ENCODE measurements at regions not wholly inside any gene's neighbourhood (a gene's known extent, or its start where the extent isn't known, plus 50 kb on each side); places are given as distances from the start of the nearest gene placed in this dataset.

DNA sequence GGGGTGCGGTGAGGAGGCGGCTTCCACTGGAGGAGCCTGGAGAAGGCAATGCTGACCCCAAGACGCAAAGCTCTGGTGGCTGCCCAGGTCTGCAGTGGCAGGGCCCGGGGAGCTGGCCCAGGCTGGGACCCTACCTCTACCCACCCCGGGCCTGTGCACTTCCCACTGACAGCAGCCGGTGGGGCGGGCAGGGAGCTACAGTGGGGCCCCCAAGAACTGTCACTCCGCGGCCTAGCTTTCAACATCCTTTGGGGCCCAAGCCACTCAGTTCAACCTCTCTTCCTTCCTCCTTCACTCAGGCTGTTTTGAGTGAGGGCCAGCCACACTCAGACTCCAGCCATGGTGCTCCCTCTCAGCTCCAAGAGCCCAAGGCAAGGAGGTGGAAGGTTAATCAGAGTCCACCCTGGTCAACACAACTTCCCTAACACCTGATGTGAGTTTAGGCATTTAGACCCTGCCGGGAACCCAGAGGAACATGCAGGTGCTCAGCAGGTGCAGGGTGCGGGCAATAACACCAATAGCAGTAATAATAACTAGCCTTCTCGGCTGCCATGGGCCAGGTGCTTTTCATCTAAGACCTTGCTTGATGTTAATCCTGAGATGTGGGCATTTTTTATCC lies 93.6 kb downstream of the ZFP36L2 start:
- Histone ChIP-seq H3K36me3 (ENCODE audit: insufficient read depth, low read length) (no peaks in the 10 kb centered on the region), H3K4me1 (ENCODE audit: insufficient read depth, low read length, poor library complexity, severe bottlenecking) (peaks cover 95% of the 10 kb centered on the region), H2AFZ (ENCODE audit: low read length) (no peak overlapping the region)

GRCh38 chr2:43131890-43132682 lies 94.3 kb downstream of the ZFP36L2 start:
- Histone ChIP-seq H3K4me2 (ENCODE audit: low read depth, low read length, poor library complexity, severe bottlenecking) (peak overlapping the region; percentile 60), H2AFZ (ENCODE audit: low read length) (no peak overlapping the region), H3K9ac (ENCODE audit: low read depth, low read length, poor library complexity, severe bottlenecking) (peak overlapping the region; percentile 78), H3K79me2 (ENCODE audit: insufficient read depth, low read length) (no peaks in the 10 kb centered on the region), H3F3A (ENCODE audit: low read depth) (peaks cover 11% of the 10 kb centered on the region; the same call in 1 of the 2 replicates), H3K27me3 (ENCODE audit: insufficient read depth, low read length, poor library complexity, severe bottlenecking) (no peaks in the 10 kb centered on the region), H3K4me1 (ENCODE audit: insufficient read depth, low read length, poor library complexity, severe bottlenecking) (peaks cover 93% of the 10 kb centered on the region), H3K36me3 (ENCODE audit: insufficient read depth, low read length) (no peaks in the 10 kb centered on the region), H4K20me1 (ENCODE audit: insufficient read depth, low read length, poor library complexity, severe bottlenecking) (no peaks in the 10 kb centered on the region), H3K9me3 (ENCODE audit: insufficient read depth, low read depth, low read length) (no peaks in the 10 kb centered on the region), H3K9me2 (replicated peaks; ENCODE audit: low read depth, low read length) (no peaks in the 10 kb centered on the region), H3K4me3 (ENCODE audit: low read length, poor library complexity, severe bottlenecking) (peak overlapping the region; percentile 47)
- TF ChIP-seq EZH2phosphoT487 (IDR thresholded peaks at IDR 0.05; ENCODE audit: borderline replicate concordance) (no peak), CTCF (conservative IDR thresholded peaks at IDR 0.05; ENCODE audit: low read length) (no peak; the same call in 1 of the 2 replicates)

More for the DNA sequence above, 93.6 kb downstream of the ZFP36L2 start:
- Histone ChIP-seq H3K9me2 (replicated peaks; ENCODE audit: low read depth, low read length) (no peaks in the 10 kb centered on the region), H3K79me2 (ENCODE audit: insufficient read depth, low read length) (no peaks in the 10 kb centered on the region), H4K20me1 (ENCODE audit: insufficient read depth, low read length, poor library complexity, severe bottlenecking) (no peaks in the 10 kb centered on the region), H3K9me3 (ENCODE audit: insufficient read depth, low read depth, low read length) (no peaks in the 10 kb centered on the region), H3K27me3 (ENCODE audit: insufficient read depth, low read length, poor library complexity, severe bottlenecking) (no peaks in the 10 kb centered on the region), H3K4me3 (ENCODE audit: low read length, poor library complexity, severe bottlenecking) (peak overlapping the region; percentile 47), H3K4me2 (ENCODE audit: low read depth, low read length, poor library complexity, severe bottlenecking) (peak overlapping the region; percentile 60), H3K9ac (ENCODE audit: low read depth, low read length, poor library complexity, severe bottlenecking) (peak overlapping the region; percentile 78), H3F3A (ENCODE audit: low read depth) (peaks cover 11% of the 10 kb centered on the region; the same call in 1 of the 2 replicates)
- TF ChIP-seq EZH2phosphoT487 (IDR thresholded peaks at IDR 0.05; ENCODE audit: borderline replicate concordance) (no peak), CTCF (conservative IDR thresholded peaks at IDR 0.05; ENCODE audit: low read length) (no peak)

DNA sequence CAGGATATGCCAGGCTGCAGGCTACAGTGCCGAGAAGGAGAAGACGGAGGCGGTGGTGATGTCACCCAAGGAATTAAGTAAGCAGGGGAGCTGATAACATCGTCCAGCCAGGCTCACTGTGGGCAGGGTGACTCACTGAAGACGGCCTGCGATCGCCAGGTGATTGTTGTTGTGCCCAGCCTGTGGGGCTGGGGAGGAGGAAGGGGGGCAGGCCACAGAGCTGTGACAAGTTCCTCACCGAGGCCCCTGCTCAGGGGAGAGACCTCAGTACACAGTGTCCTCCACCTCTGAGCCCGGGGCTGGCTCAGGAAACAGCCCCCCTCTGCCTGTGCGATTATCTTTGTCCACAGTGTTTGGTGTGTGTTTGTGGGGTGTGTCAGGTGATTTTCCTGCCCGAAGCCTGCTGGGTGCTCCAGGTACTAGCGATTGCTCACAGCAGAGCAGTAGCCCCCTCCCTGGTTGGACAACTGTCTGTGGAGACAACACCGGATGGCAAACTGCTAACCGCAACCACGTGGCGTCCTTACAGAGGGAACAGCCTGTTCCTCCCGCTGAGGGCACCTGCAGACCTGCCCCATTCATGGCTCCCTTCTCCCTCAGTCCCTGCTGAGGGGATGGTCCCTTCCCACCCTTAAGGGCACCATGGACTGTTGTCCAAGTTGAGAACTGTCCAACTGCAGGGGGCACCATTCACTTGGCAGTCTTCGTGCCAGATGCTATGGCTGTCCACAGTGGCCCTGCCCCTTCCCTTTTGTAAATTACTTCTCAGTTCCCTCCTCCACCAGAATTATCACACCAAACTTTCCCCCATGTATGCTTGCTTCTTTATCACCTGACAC lies 95.1 kb downstream of the ZFP36L2 start:
- Histone ChIP-seq H3K4me1 (ENCODE audit: insufficient read depth, low read length, poor library complexity, severe bottlenecking) (peaks cover 85% of the 10 kb centered on the region), H3K4me3 (ENCODE audit: low read length, poor library complexity, severe bottlenecking) (peak overlapping the region; percentile 47)

More for the DNA sequence above, 95.1 kb downstream of the ZFP36L2 start:
- peak overlapping the region; percentile 78 for H3K9ac ChIP-seq (ENCODE audit: low read depth, low read length, poor library complexity, severe bottlenecking)
- peak overlapping the region; percentile 63 for H3K4me2 ChIP-seq (ENCODE audit: low read depth, low read length, poor library complexity, severe bottlenecking)
- H3K27me3 ChIP-seq (ENCODE audit: insufficient read depth, low read length, poor library complexity, severe bottlenecking) = no peaks in the 10 kb centered on the region
- no peak overlapping the region for H2AFZ ChIP-seq (ENCODE audit: low read length)
- H3F3A ChIP-seq (ENCODE audit: low read depth) = peaks cover 11% of the 10 kb centered on the region; the same call in 1 of the 2 replicates
- H3K9me2 ChIP-seq (replicated peaks; ENCODE audit: low read depth, low read length) = no peaks in the 10 kb centered on the region
- no peaks in the 10 kb centered on the region for H3K9me3 ChIP-seq (ENCODE audit: insufficient read depth, low read depth, low read length)
- no peaks in the 10 kb centered on the region for H4K20me1 ChIP-seq (ENCODE audit: insufficient read depth, low read length, poor library complexity, severe bottlenecking)
- TF ChIP-seq CTCF (conservative IDR thresholded peaks at IDR 0.05; ENCODE audit: low read length) (peak; percentile 61), EZH2phosphoT487 (IDR thresholded peaks at IDR 0.05; ENCODE audit: borderline replicate concordance) (no peak)
- H3K79me2 ChIP-seq (ENCODE audit: insufficient read depth, low read length) = no peaks in the 10 kb centered on the region
- no peaks in the 10 kb centered on the region for H3K36me3 ChIP-seq (ENCODE audit: insufficient read depth, low read length)

All from Loucy (cell line).